ENCODE measurements at regions not wholly inside any gene's neighbourhood (a gene's known extent, or its start where the extent isn't known, plus 50 kb on each side); places are given as distances from the start of the nearest gene placed in this dataset.

- H3K27ac ChIP-seq (ENCODE audit: low read length), result no peak overlapping the region
- no peak overlapping the region for H2AFZ ChIP-seq (ENCODE audit: low read depth, low read length)
- H4K20me1 ChIP-seq (ENCODE audit: insufficient read depth, low read length), result no peaks in the 10 kb centered on the region
- no peak for TF ChIP-seq EZH2phosphoT487 (IDR thresholded peaks at IDR 0.05; ENCODE audit: low read depth)
- no peaks in the 10 kb centered on the region for H3K4me1 ChIP-seq (ENCODE audit: low read length)
- H3K27me3 ChIP-seq (ENCODE audit: low read depth, low read length), result no peaks in the 10 kb centered on the region
- no peak overlapping the region for H3K4me3 ChIP-seq (ENCODE audit: low read length)
- no peaks in the 10 kb centered on the region for H3K79me2 ChIP-seq (ENCODE audit: low read length)
- no peaks in the 10 kb centered on the region for H3K36me3 ChIP-seq (replicated peaks; ENCODE audit: low read depth, low read length)
- H3K4me2 ChIP-seq (ENCODE audit: low read length), result no peak overlapping the region
- no peak overlapping the region for H3K9ac ChIP-seq (ENCODE audit: low read length)
- no peaks in the 10 kb centered on the region for H3K9me3 ChIP-seq (ENCODE audit: insufficient read depth, low read length)
Observed at GRCh38 chr17:69981441-69981840, 93.6 kb upstream of the KCNJ16 start.

GRCh38 chr17:69995476-69995875 is 79.5 kb upstream of the KCNJ16 start:
- Histone ChIP-seq H3K4me2 (ENCODE audit: low read length) (no peak overlapping the region), H3K4me3 (ENCODE audit: low read length) (no peak overlapping the region), H3K4me1 (ENCODE audit: low read length) (peaks cover 3% of the 10 kb centered on the region), H3K36me3 (replicated peaks; ENCODE audit: low read depth, low read length) (peaks cover 9% of the 10 kb centered on the region), H3K27me3 (ENCODE audit: low read depth, low read length) (no peaks in the 10 kb centered on the region), H3K27ac (ENCODE audit: low read length) (no peak overlapping the region), H3K9me3 (ENCODE audit: insufficient read depth, low read length) (0 out of 2 replicates have a peak, but pooled peaks cover 4% of the 10 kb centered on the region), H4K20me1 (ENCODE audit: insufficient read depth, low read length) (no peaks in the 10 kb centered on the region), H2AFZ (ENCODE audit: low read depth, low read length) (no peak overlapping the region), H3K9ac (ENCODE audit: low read length) (no peak overlapping the region), H3K79me2 (ENCODE audit: low read length) (no peaks in the 10 kb centered on the region)
- TF ChIP-seq EZH2phosphoT487 (IDR thresholded peaks at IDR 0.05; ENCODE audit: low read depth), result no peak
- TF ChIP-seq, protein P1, sequence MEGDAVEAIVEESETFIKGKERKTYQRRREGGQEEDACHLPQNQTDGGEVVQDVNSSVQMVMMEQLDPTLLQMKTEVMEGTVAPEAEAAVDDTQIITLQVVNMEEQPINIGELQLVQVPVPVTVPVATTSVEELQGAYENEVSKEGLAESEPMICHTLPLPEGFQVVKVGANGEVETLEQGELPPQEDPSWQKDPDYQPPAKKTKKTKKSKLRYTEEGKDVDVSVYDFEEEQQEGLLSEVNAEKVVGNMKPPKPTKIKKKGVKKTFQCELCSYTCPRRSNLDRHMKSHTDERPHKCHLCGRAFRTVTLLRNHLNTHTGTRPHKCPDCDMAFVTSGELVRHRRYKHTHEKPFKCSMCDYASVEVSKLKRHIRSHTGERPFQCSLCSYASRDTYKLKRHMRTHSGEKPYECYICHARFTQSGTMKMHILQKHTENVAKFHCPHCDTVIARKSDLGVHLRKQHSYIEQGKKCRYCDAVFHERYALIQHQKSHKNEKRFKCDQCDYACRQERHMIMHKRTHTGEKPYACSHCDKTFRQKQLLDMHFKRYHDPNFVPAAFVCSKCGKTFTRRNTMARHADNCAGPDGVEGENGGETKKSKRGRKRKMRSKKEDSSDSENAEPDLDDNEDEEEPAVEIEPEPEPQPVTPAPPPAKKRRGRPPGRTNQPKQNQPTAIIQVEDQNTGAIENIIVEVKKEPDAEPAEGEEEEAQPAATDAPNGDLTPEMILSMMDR (IDR thresholded peaks at IDR 0.05; ENCODE audit: low read depth, low read length), result no peak

- H3K9ac ChIP-seq (ENCODE audit: low read length), result no peak overlapping the region
- no peak overlapping the region for H3K27ac ChIP-seq (ENCODE audit: low read length)
- no peaks in the 10 kb centered on the region for H3K79me2 ChIP-seq (ENCODE audit: low read length)
- H3K36me3 ChIP-seq (replicated peaks; ENCODE audit: low read depth, low read length), result peaks cover 14% of the 10 kb centered on the region
- TF ChIP-seq, protein P1 (IDR thresholded peaks at IDR 0.05; ENCODE audit: low read depth, low read length), result no peak
- no peak for TF ChIP-seq EZH2phosphoT487 (IDR thresholded peaks at IDR 0.05; ENCODE audit: low read depth)
- 0 out of 2 replicates have a peak, but pooled peaks cover 4% of the 10 kb centered on the region for H3K9me3 ChIP-seq (ENCODE audit: insufficient read depth, low read length)
- H3K4me1 ChIP-seq (ENCODE audit: low read length), result peaks cover 20% of the 10 kb centered on the region
- no peak overlapping the region for H3K4me2 ChIP-seq (ENCODE audit: low read length)
- no peak overlapping the region for H2AFZ ChIP-seq (ENCODE audit: low read depth, low read length)
- no peaks in the 10 kb centered on the region for H4K20me1 ChIP-seq (ENCODE audit: insufficient read depth, low read length)
- H3K27me3 ChIP-seq (ENCODE audit: low read depth, low read length), result no peaks in the 10 kb centered on the region
- H3K4me3 ChIP-seq (ENCODE audit: low read length), result no peak overlapping the region
Observed at GRCh38 chr17:69997332-69997731, 77.7 kb upstream of the KCNJ16 start.

GRCh38 chr17:69999253-69999652 is 75.8 kb upstream of the KCNJ16 start:
- no peak overlapping the region for H3K4me2 ChIP-seq (ENCODE audit: low read length)
- H3K4me1 ChIP-seq (ENCODE audit: low read length), result peaks cover 21% of the 10 kb centered on the region
- TF ChIP-seq, protein P1 (IDR thresholded peaks at IDR 0.05; ENCODE audit: low read depth, low read length), result no peak
- TF ChIP-seq EZH2phosphoT487 (IDR thresholded peaks at IDR 0.05; ENCODE audit: low read depth), result no peak
- no peaks in the 10 kb centered on the region for H3K79me2 ChIP-seq (ENCODE audit: low read length)
- no peaks in the 10 kb centered on the region for H3K27me3 ChIP-seq (ENCODE audit: low read depth, low read length)
- H3K27ac ChIP-seq (ENCODE audit: low read length), result no peak overlapping the region
- H3K4me3 ChIP-seq (ENCODE audit: low read length), result no peak overlapping the region
- no peaks in the 10 kb centered on the region for H3K9me3 ChIP-seq (ENCODE audit: insufficient read depth, low read length)
- H4K20me1 ChIP-seq (ENCODE audit: insufficient read depth, low read length), result no peaks in the 10 kb centered on the region
- H3K36me3 ChIP-seq (replicated peaks; ENCODE audit: low read depth, low read length), result peaks cover 15% of the 10 kb centered on the region
- H3K9ac ChIP-seq (ENCODE audit: low read length), result no peak overlapping the region
- no peak overlapping the region for H2AFZ ChIP-seq (ENCODE audit: low read depth, low read length)
